SJCRH30 (cell line): ENCODE measurements at regions not wholly inside any gene's neighbourhood (a gene's known extent, or its start where the extent isn't known, plus 50 kb on each side); places are given as distances from the start of the nearest gene placed in this dataset.
"Not testable (repeated sequence)": the region's sequence is repeated elsewhere in the genome, so short reads cannot be mapped to it uniquely, and the experiment has no call there.

Experiments
- DNase-seq, 2 experiments: peaks; one replicate each; pipeline ENCODE4 v3.0.0-alpha.2; 2015 to 2020
- H3K27ac ChIP-seq: fragments of 250-450 bp; sonication (Bioruptor Pico); 2 replicates; pipeline ENCODE4 v1.5.1; 2020; ENCODE audit warnings: mild to moderate bottlenecking, moderate library complexity
- H3K27me3 ChIP-seq: fragments of 250-450 bp; sonication (Bioruptor Pico); 2 replicates; pipeline ENCODE4 v1.5.1; 2020; ENCODE audit warnings: mild to moderate bottlenecking, moderate library complexity
- H3K36me3 ChIP-seq: fragments of 250-450 bp; sonication (Bioruptor Pico); 2 replicates; pipeline ENCODE4 v1.5.1; 2020; ENCODE audit warnings: mild to moderate bottlenecking, moderate library complexity
- H3K4me1 ChIP-seq: fragments of 250-450 bp; sonication (Bioruptor Pico); 2 replicates; pipeline ENCODE4 v1.5.1; 2020; ENCODE audit warnings: mild to moderate bottlenecking, moderate library complexity
- H3K4me3 ChIP-seq: fragments of 250-450 bp; sonication (Bioruptor Pico); 2 replicates; pipeline ENCODE4 v1.5.1; 2020; ENCODE audit warnings: mild to moderate bottlenecking, moderate library complexity
- H3K9me3 ChIP-seq: fragments of 250-450 bp; sonication (Bioruptor Pico); replicated peaks from 2 replicates; pipeline ENCODE4 v1.5.1; 2020; ENCODE audit warnings: mild to moderate bottlenecking, moderate library complexity

GRCh38 chr3:20583648-20584047 lies 397.6 kb upstream of the SGO1 start:
- no peaks in the 10 kb centered on the region for H3K36me3 ChIP-seq
- no peaks in the 10 kb centered on the region for H3K9me3 ChIP-seq
- no peak overlapping the region for H3K27ac ChIP-seq
- DNase-seq: no peak
- no peaks in the 10 kb centered on the region for H3K4me1 ChIP-seq
- H3K27me3 ChIP-seq: no peaks in the 10 kb centered on the region
- H3K4me3 ChIP-seq: no peak overlapping the region

- Histone ChIP-seq H3K36me3 (no peaks in the 10 kb centered on the region), H3K4me3 (no peak overlapping the region), H3K4me1 (no peaks in the 10 kb centered on the region), H3K9me3 (no peaks in the 10 kb centered on the region), H3K27ac (no peak overlapping the region), H3K27me3 (no peaks in the 10 kb centered on the region)
- no peak for DNase-seq
Measured at GRCh38 chr3:20576228-20576627, 390.2 kb upstream of the SGO1 start.

GRCh38 chr3:20575146-20575545 lies 389.1 kb upstream of the SGO1 start:
- Histone ChIP-seq H3K27me3 (no peaks in the 10 kb centered on the region), H3K27ac (no peak overlapping the region), H3K36me3 (no peaks in the 10 kb centered on the region), H3K4me1 (no peaks in the 10 kb centered on the region), H3K4me3 (no peak overlapping the region), H3K9me3 (no peaks in the 10 kb centered on the region)
- DNase-seq: no peak

GRCh38 chr3:20574746-20575145 lies 388.7 kb upstream of the SGO1 start:
- Histone ChIP-seq H3K27me3 (no peaks in the 10 kb centered on the region), H3K9me3 (no peaks in the 10 kb centered on the region), H3K4me1 (no peaks in the 10 kb centered on the region), H3K27ac (no peak overlapping the region), H3K36me3 (no peaks in the 10 kb centered on the region), H3K4me3 (no peak overlapping the region)
- DNase-seq: no peak

GRCh38 chr3:20573175-20573574 lies 387.2 kb upstream of the SGO1 start:
- H3K36me3 ChIP-seq: no peaks in the 10 kb centered on the region
- no peaks in the 10 kb centered on the region for H3K9me3 ChIP-seq
- no peaks in the 10 kb centered on the region for H3K4me1 ChIP-seq
- no peak for DNase-seq
- H3K27ac ChIP-seq: no peak overlapping the region
- H3K27me3 ChIP-seq: no peaks in the 10 kb centered on the region
- H3K4me3 ChIP-seq: no peak overlapping the region

GRCh38 chr3:20572473-20572872 lies 386.5 kb upstream of the SGO1 start:
- no peaks in the 10 kb centered on the region for H3K36me3 ChIP-seq
- H3K9me3 ChIP-seq: no peaks in the 10 kb centered on the region
- no peak for DNase-seq
- H3K4me1 ChIP-seq: no peaks in the 10 kb centered on the region
- H3K27me3 ChIP-seq: no peaks in the 10 kb centered on the region
- H3K4me3 ChIP-seq: no peak overlapping the region
- H3K27ac ChIP-seq: no peak overlapping the region

GRCh38 chr3:20569310-20569709 lies 383.3 kb upstream of the SGO1 start:
- Histone ChIP-seq H3K4me3 (no peak overlapping the region), H3K4me1 (no peaks in the 10 kb centered on the region), H3K27me3 (no peaks in the 10 kb centered on the region), H3K9me3 (no peaks in the 10 kb centered on the region), H3K36me3 (no peaks in the 10 kb centered on the region), H3K27ac (no peak overlapping the region)
- no peak for DNase-seq

- no peaks in the 10 kb centered on the region for H3K9me3 ChIP-seq
- H3K4me1 ChIP-seq: no peaks in the 10 kb centered on the region
- no peaks in the 10 kb centered on the region for H3K36me3 ChIP-seq
- H3K27ac ChIP-seq: no peak overlapping the region
- H3K27me3 ChIP-seq: no peaks in the 10 kb centered on the region
- DNase-seq: no peak
- no peak overlapping the region for H3K4me3 ChIP-seq
Measured at GRCh38 chr3:20564966-20565365, 379.0 kb upstream of the SGO1 start.

- Histone ChIP-seq H3K4me1 (no peaks in the 10 kb centered on the region), H3K9me3 (no peaks in the 10 kb centered on the region), H3K4me3 (no peak overlapping the region), H3K27ac (no peak overlapping the region), H3K27me3 (no peaks in the 10 kb centered on the region), H3K36me3 (no peaks in the 10 kb centered on the region)
- DNase-seq: no peak
Measured at GRCh38 chr3:20563985-20564384, 378.0 kb upstream of the SGO1 start.

- DNase-seq: no peak
- Histone ChIP-seq H3K9me3 (no peaks in the 10 kb centered on the region), H3K36me3 (no peaks in the 10 kb centered on the region), H3K27ac (no peak overlapping the region), H3K4me3 (no peak overlapping the region), H3K4me1 (no peaks in the 10 kb centered on the region), H3K27me3 (no peaks in the 10 kb centered on the region)
Measured at GRCh38 chr3:20563251-20563650, 377.2 kb upstream of the SGO1 start.

GRCh38 chr3:20561166-20561565 lies 375.2 kb upstream of the SGO1 start:
- H3K36me3 ChIP-seq: no peaks in the 10 kb centered on the region
- H3K27ac ChIP-seq: no peak overlapping the region
- no peaks in the 10 kb centered on the region for H3K4me1 ChIP-seq
- H3K9me3 ChIP-seq: no peaks in the 10 kb centered on the region
- H3K27me3 ChIP-seq: no peaks in the 10 kb centered on the region
- no peak overlapping the region for H3K4me3 ChIP-seq
- DNase-seq: no peak

- not testable (repeated sequence) for DNase-seq, H3K27me3 ChIP-seq, H3K9me3 ChIP-seq, H3K4me3 ChIP-seq, H3K4me1 ChIP-seq, H3K36me3 ChIP-seq, H3K27ac ChIP-seq
Measured at GRCh38 chr3:20560446-20560845, 374.4 kb upstream of the SGO1 start.

- H3K27me3 ChIP-seq: no peaks in the 10 kb centered on the region
- no peak overlapping the region for H3K27ac ChIP-seq
- DNase-seq: no peak
- no peaks in the 10 kb centered on the region for H3K9me3 ChIP-seq
- H3K4me3 ChIP-seq: no peak overlapping the region
- H3K36me3 ChIP-seq: no peaks in the 10 kb centered on the region
- H3K4me1 ChIP-seq: no peaks in the 10 kb centered on the region
Measured at GRCh38 chr3:20558161-20558560, 372.2 kb upstream of the SGO1 start.

- Histone ChIP-seq H3K27ac (no peak overlapping the region), H3K27me3 (no peaks in the 10 kb centered on the region), H3K9me3 (no peaks in the 10 kb centered on the region), H3K36me3 (no peaks in the 10 kb centered on the region), H3K4me3 (no peak overlapping the region), H3K4me1 (no peaks in the 10 kb centered on the region)
- no peak for DNase-seq
Measured at GRCh38 chr3:20556661-20557060, 370.7 kb upstream of the SGO1 start.

- Histone ChIP-seq H3K9me3 (no peaks in the 10 kb centered on the region), H3K27ac (no peak overlapping the region), H3K4me1 (no peaks in the 10 kb centered on the region), H3K4me3 (no peak overlapping the region), H3K27me3 (no peaks in the 10 kb centered on the region), H3K36me3 (no peaks in the 10 kb centered on the region)
- no peak for DNase-seq
Measured at GRCh38 chr3:20552605-20553275, 366.7 kb upstream of the SGO1 start.

- not testable (repeated sequence) for DNase-seq, H3K9me3 ChIP-seq, H3K27me3 ChIP-seq, H3K27ac ChIP-seq, H3K4me3 ChIP-seq, H3K4me1 ChIP-seq, H3K36me3 ChIP-seq
Measured at GRCh38 chr3:20547361-20548269, 361.6 kb upstream of the SGO1 start.
